Lower leg skin (tissue), 3 donors: ENCODE measurements at regions not wholly inside any gene's neighbourhood (a gene's known extent, or its start where the extent isn't known, plus 50 kb on each side); places are given as distances from the start of the nearest gene placed in this dataset.

ENCODE experiments used
- POLR2A ChIP-seq, 2 donors: fragments of 450-650 bp; IDR thresholded peaks; one replicate each; pipeline ENCODE4 v1.6.1; 2016 to 2017; ENCODE audit warnings: antibody characterized with exemption in 2 of 2, mild to moderate bottlenecking in 1 of 2, moderate library complexity in 1 of 2
- TF ChIP-seq, protein P1 (sequence below), 3 donors: fragments of 450-650 bp; IDR thresholded peaks; one replicate each; pipeline ENCODE4 v1.5.1; 2016; ENCODE audit warnings: antibody characterized with exemption in 3 of 3, mild to moderate bottlenecking in 3 of 3, moderate library complexity in 2 of 3

DNA sequence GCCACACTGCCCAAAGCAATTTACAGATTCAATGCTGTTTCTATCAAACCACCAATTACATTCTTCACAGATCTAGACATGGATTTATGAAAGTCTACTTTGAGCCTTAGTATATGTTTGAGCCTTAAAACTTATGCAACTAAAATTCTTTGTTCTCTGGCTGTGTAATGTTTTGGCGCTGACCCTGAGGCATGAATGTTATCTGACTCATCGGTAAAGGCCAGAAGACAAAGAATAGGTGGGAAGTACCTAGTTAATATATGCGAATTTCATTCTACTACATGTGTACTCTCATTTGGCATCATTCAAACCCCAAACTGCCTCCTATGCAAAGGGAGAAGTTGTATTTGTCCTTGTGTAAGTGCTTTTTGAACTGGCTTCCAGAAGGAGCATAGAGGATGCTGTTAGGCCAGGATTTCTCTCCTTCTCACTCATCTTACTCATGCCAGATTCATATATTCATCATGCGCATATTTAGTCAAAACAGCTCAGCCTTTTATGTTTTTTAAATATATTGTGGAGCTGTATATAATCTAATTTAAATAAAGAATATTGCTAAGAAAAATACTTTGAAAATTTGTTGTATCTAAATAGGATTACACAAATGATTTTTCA lies 204.2 kb downstream of the NFKBIZ start:
- TF ChIP-seq, protein P1, sequence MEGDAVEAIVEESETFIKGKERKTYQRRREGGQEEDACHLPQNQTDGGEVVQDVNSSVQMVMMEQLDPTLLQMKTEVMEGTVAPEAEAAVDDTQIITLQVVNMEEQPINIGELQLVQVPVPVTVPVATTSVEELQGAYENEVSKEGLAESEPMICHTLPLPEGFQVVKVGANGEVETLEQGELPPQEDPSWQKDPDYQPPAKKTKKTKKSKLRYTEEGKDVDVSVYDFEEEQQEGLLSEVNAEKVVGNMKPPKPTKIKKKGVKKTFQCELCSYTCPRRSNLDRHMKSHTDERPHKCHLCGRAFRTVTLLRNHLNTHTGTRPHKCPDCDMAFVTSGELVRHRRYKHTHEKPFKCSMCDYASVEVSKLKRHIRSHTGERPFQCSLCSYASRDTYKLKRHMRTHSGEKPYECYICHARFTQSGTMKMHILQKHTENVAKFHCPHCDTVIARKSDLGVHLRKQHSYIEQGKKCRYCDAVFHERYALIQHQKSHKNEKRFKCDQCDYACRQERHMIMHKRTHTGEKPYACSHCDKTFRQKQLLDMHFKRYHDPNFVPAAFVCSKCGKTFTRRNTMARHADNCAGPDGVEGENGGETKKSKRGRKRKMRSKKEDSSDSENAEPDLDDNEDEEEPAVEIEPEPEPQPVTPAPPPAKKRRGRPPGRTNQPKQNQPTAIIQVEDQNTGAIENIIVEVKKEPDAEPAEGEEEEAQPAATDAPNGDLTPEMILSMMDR (IDR thresholded peaks at IDR 0.05): no peak
- no peak for TF ChIP-seq POLR2A (IDR thresholded peaks at IDR 0.05)
